ENCODE measurements at regions not wholly inside any gene's neighbourhood (a gene's known extent, or its start where the extent isn't known, plus 50 kb on each side); places are given as distances from the start of the nearest gene placed in this dataset.
A peak's percentile ranks its signal among the peaks of the same experiment; 100 is the strongest.
"Not testable (repeated sequence)": the region's sequence is repeated elsewhere in the genome, so short reads cannot be mapped to it uniquely, and the experiment has no call there.

- DNase-seq = no peak
Observed at GRCh38 chr5:159657298-159657697, 259.0 kb upstream of the ADRA1B start.

DNA sequence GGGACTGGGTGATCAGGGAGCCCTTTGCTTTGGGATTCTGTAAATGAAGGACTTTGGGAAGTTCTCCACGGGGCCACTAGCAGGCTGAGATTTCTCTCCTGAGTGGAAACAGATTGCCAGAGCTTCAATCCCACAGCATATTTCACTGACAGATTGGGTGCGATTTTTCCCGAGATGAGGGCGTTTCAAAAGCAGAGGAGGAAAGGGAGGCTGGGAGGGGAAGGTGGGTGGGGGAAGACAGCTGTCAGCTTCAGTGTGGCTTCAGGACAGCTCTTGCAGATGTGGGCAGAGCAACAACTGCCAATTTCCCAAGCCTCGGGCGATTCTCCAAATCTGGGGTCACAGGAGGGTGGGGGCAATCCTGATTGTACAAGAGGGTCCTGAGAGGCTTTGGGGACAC lies 258.5 kb upstream of the ADRA1B start:
- DNase-seq = peak; percentile 0

DNA sequence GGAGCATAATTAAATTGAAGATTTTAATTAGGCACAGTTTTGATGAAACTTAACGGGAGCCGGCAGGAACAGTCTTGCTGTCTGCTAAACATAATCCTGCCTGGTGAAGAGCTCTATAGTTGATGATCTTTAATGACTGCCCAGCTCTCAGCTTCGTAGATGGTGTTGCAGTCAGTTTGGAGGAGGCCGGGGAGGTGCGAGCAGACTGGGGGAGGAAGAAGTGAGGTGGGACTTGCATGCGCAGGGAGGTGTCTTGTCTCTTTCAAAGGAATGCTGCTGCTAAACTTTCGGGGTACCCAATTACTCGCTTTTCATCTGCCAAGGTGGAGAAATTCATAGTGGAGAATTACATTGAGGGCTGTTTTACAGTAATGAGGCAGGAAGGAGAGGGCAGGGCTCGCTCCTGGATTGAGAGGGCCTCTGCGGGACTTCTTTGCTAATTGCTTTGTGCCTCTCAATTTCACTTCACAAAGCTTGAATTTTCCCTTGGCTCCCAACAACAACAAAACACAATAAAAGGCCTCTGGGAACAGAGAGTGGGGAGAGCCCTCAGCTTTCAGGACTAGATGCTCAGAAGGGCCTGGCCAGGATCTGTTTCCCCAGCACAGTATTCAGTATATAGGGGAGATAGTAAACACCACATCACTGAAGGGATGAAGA lies 257.9 kb upstream of the ADRA1B start:
- DNase-seq = no peak

- no peak for DNase-seq
Observed at GRCh38 chr5:159660401-159660800, 255.9 kb upstream of the ADRA1B start.

GRCh38 chr5:159663986-159664385 lies 252.3 kb upstream of the ADRA1B start:
- DNase-seq = no peak

DNA sequence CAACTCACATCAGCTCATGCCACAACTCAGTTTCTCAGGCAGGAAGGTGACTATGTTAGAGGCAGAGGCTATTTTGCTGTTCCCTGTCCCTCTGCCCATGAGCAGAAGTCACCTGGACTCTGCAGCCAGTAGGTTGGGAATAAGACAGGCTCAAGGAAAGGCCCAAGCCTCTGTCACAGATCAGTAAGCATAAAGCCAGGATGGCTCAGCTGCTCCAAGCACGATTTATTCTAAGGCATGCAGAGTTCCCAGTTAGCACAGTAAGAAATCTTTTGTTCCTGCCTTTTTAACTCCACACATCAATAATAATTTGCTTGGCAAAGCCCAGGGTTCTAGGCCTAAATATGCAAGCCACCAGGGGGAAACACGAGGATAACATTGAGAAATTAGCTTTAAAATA lies 249.0 kb upstream of the ADRA1B start:
- DNase-seq = no peak

DNA sequence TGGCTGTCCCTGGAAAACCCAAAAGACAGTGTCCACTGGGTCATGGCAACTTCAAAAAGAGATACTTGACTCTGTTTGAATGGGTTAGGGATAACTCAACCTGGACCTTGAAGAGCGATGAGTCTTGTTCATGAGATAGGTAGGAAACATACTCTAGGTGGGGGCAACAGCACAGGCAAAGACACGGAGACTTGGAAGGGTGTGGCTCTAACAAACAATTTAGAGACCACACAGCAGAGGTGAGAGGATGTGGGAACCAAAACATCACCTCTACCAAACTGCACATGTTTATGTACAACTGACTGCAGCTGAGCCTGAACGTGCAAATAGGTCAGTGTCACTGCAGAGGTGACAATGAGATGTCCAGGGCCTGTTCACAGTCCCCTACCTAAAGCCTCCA lies 247.7 kb upstream of the ADRA1B start:
- DNase-seq = no peak

- no peak for DNase-seq
Observed at GRCh38 chr5:159669559-159669958, 246.7 kb upstream of the ADRA1B start.

DNA sequence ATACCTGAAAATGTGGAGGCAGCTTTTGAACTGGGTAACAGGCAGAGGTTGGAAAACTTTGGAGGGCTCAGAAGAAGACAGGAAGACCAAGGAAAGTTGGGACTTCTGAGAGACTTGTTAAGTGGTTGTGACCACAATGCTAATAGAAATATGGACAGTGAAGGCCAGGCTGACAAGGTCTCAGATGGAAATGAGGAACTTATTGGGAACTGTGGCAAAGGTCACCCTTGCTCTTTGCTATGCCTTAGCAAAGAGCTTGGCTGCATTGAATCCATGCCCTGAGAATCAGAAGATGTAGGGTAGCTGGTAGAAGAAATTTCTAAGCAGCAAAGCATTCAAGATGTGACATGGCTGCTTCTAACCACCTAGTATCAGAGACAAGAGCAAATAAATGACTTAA lies 244.4 kb upstream of the ADRA1B start:
- DNase-seq = no peak

DNA sequence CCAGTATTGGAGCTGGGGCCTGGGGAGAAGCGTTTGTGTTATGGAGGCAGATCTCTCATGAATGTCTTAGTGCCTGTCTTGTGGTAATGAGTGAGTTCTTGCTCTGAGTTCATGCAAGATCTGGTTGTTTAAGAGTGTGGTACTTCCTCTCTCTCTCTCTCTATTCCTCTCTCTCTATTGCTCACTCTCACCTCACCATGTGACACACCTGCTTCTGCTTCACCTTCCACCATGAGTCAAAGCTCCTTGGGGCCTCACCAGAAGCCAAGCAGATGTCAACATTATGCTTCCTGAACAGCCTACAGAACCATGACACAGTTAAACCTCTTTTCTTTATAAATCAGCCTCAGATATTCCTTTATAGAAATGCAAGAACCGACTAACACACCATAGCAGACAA lies 242.7 kb upstream of the ADRA1B start:
- DNase-seq = no peak

DNA sequence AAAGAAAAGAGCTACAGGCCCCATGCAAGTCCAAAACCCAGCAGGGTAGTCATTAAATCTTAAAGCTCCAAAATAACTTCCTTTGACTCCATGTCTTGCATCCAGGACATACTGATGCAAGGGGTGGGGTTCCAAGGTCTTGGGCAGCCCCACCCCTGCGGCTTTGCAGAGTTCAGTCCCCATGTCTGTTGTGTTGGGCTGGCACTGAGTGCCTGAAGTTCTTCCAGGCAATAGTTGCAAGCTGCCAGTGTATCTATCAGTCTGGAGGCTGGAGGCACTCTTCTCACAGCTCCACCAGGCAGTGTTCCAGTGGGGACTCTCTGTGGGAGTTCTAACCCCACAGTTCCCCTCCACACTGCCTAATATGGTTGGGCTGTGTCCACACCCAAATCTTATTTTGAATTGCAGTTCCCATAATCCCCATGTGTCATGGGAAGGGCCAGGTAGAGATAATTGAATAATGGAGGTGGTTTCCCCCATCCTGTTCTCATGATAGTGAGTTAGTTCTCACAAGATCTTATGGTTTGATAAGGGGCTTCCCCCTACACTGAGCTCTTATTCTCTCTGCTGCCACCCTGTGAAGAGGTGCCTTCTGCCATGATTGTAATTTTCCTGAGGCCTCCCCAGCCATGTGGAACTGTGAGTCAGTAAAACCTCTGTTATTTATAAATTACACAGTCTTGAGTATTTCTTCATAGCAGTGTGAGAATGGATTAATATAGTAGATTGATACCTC lies 237.5 kb upstream of the ADRA1B start:
- no peak for DNase-seq

DNA sequence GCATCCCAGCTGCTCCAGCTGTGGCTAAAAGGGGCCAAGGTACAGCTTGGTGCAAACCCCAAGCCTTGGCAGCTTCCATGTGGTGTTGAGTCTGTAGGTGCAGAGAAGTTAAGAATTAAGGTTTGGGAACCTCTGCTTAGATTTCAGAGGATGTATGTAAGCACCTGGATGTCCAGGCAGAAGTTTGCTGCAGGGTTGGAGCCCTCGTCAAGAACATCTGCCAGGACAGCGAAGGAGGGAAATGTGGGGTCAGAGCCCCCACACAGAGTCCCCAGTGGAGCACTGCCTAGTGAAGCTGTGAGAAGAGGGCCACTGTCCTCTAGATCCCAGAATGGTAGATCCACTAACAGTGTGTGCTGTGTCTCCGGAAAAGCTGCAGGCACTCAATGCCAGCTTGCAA lies 236.2 kb upstream of the ADRA1B start:
- DNase-seq = no peak

DNA sequence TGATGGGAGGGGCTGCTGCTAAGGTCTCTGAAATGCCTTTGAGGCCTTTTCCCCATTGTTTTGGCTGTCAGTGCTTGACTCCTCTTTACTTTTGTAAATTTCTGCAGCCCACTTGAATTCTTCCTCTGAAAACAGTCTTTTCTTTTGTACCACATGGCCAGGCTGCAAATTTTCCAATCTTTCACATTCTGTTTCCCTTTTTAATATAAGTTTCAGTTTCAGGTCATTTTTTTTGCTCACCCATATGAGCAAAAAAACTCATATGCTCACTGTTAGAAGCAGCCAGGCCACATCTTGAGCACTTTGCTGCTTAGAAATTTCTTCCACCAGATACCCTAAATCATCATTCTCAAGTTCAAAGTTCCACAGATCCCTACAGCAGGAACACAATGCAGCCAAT lies 234.6 kb upstream of the ADRA1B start:
- DNase-seq = no peak

GRCh38 chr5:159682623-159683022 lies 233.7 kb upstream of the ADRA1B start:
- no peak for DNase-seq

DNA sequence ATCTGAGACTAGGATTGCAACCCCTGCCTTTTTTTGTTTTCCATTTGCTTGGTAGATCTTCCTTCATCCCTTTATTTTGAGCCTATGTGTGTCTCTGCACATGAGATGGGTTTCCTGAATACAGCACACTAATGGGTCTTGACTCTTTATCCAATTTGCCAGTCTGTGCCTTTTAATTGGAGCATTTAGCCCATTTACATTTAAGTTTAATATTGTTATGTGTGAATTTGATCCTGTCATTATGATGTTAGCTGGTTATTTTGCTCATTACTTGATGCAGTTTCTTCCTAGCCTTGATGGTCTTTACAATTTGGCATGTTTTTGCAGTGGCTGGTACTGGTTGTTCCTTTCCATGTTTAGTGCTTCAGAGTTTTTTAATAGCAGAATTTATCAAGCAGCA lies 228.4 kb upstream of the ADRA1B start:
- DNase-seq = not testable (repeated sequence)

DNA sequence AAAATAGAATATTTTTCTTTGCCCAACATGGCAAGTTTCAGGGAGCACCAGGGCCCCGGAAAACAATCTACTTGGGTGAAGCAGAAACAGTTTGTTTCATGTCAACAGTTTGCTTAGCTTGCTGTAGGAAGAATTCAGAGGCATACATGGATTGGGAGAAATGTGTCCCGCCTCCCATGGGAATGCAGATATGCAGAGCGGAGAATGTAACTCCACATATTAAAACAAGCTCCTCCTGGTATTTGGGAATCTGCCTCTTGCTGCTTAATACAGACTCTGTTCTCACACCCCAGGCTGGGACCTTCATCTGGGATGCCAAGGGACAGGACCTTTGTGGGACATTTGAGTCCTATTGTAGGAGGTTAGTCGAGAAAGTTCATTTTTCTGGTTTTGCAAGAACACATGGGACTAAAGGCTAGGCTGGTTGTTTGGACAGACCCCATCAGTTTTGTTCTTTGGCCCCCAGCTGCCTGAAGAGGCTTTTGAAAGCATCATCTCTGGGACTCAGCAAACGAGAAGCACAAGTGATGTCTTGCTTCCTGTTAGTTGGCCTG lies 220.5 kb upstream of the ADRA1B start:
- DNase-seq = no peak

DNA sequence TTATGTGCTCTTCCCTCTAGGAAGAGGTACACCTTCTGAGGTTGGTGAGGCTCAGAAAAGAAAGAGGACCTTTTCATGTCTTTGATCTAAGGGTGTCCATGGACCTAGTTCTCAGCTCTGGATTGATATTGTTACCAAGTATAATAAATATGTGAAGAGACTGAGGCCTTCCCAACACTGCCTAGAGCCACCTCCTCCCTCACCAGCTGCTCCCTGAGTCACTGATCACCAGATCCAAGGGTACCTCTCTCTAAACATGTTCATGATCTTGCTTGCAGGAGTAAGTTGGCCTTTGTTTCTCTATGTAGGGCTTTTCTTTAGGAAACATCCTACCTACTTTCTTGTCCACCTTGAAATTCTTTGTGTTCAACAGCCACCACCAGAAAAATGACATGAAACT lies 218.8 kb upstream of the ADRA1B start:
- no peak for DNase-seq

- no peak for DNase-seq
Observed at GRCh38 chr5:159698322-159698721, 218.0 kb upstream of the ADRA1B start.

- DNase-seq = no peak
Observed at GRCh38 chr5:159700016-159700415, 216.3 kb upstream of the ADRA1B start.

DNA sequence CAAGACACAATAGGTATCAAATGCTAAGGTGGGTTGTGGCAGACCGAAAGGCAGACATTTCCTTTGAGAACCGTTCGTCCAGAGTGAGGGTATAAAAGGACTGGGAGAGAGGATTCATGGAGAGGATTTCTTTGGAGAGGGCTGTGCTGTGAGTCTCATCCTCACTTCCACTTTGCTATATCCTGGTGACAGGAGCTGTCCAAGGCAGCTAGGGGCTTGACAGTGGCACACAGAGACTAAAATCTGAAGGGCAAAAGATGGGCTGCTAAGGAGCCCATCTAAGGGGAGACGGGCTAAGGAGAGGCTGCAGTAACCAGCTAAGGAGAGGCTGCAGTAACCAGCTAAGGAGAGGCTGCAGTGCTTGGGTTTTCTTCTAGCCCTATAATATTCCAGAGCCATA lies 214.0 kb upstream of the ADRA1B start:
- no peak for DNase-seq

DNA sequence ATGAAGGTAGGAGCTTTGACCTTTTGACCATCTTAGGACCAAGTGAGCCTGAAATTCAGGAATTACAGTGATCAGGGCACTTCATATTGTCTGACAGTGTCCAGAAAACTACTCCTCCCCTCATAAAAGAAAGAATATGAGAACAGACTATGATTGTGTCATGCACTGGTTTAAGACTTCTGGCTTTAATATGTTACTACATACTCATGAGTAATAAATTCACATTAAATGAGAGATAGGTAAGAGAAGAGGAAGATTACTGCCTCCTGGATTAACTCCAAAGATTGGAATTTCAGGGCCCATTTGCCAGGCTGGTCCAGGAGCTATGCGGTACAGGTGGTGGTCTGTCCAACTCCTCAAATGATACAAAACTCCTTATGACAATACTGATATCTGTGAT lies 213.5 kb upstream of the ADRA1B start:
- DNase-seq = no peak

DNA sequence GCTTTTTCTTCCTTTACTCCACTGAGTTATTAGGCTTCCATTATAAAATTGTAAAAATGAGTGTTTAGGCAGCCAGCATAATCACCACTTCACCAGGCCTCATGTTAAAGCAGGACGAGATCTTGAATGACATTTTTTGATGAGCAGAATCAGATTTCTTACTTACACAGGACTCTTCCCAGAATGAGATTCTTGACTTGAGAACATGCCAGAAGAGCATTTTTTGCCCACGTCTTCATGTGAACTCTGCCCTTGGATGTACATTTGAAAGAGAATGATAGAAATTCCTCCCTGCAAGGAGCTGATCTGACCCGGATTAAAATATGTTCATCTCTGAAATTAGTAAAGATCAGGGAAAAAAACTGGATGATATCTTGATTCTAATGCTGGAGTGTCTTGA lies 212.1 kb upstream of the ADRA1B start:
- no peak for DNase-seq

DNA sequence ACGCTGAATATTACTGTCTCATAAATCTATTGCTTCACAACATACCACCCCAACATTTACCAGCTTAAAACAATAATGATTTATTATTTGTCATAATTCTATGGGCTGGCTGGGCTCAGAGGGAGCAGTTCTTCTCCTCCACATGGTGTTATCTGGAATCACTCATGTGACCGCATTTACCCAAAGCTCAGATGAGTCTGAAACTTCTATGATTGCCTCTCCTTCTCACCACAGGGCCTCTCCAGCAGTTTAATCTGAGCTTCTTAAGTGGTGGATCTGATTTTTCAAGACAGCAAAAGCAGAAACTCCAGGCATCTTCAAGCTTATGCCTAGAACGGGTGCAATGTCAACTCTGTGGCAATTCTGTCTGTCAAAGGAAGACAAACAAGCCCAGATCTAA lies 210.3 kb upstream of the ADRA1B start:
- DNase-seq = no peak

GRCh38 chr5:159708090-159708489 lies 208.2 kb upstream of the ADRA1B start:
- DNase-seq = no peak

GRCh38 chr5:159712672-159713071 lies 203.6 kb upstream of the ADRA1B start:
- DNase-seq = no peak

Measured in NCI-H2171 treated with DMSO at 0.1 percent for 48 hours (cell line).